GM19463 (cell line): ENCODE measurements at regions not wholly inside any gene's neighbourhood (a gene's known extent, or its start where the extent isn't known, plus 50 kb on each side); places are given as distances from the start of the nearest gene placed in this dataset.

Experiments
- ATAC-seq: cut with Tn5 transposase; IDR thresholded peaks from one replicate; pipeline ENCODE4 v1.9.1; 2021; ENCODE audit warnings: mild to moderate bottlenecking, moderate library complexity; ENCODE audit not compliant: unreplicated experiment

- ATAC-seq: no peak
Observed at GRCh38 chr5:176174345-176175025, 63.7 kb upstream of the SIMC1 start.

- ATAC-seq: no peak
Observed at GRCh38 chr5:176175101-176175852, 62.9 kb upstream of the SIMC1 start.

GRCh38 chr5:176176231-176176630 is 62.0 kb upstream of the SIMC1 start:
- no peak for ATAC-seq

- ATAC-seq: no peak
Observed at GRCh38 chr5:176178789-176179188, 59.4 kb upstream of the SIMC1 start.

GRCh38 chr5:176180339-176180738 is 57.9 kb upstream of the SIMC1 start:
- no peak for ATAC-seq

GRCh38 chr5:176180781-176181180 is 57.4 kb upstream of the SIMC1 start:
- no peak for ATAC-seq

- ATAC-seq: no peak
Observed at GRCh38 chr5:176181271-176181855, 56.9 kb upstream of the SIMC1 start.

GRCh38 chr5:176183321-176184074 is 54.7 kb upstream of the SIMC1 start:
- no peak for ATAC-seq

GRCh38 chr5:176184608-176185132 is 53.6 kb upstream of the SIMC1 start:
- no peak for ATAC-seq

- no peak for ATAC-seq
Observed at GRCh38 chr5:176185133-176185733, 53.0 kb upstream of the SIMC1 start.

GRCh38 chr5:176186107-176186506 is 52.1 kb upstream of the SIMC1 start:
- ATAC-seq: no peak

GRCh38 chr5:176187276-176188062 is 50.8 kb upstream of the SIMC1 start:
- no peak for ATAC-seq

- no peak for ATAC-seq
Observed at GRCh38 chr5:176188085-176188484, 50.1 kb upstream of the SIMC1 start.
